G401 (cell line): ENCODE measurements at regions not wholly inside any gene's neighbourhood (a gene's known extent, or its start where the extent isn't known, plus 50 kb on each side); places are given as distances from the start of the nearest gene placed in this dataset.
A peak's percentile ranks its signal among the peaks of the same experiment; 100 is the strongest.

Experiments
- DNase-seq: peaks from one replicate; pipeline ENCODE4 v3.0.0-alpha.2; 2015; ENCODE audit warnings: low spot score
- in situ Hi-C: cut with HindIII; loops from 2 replicates; pipeline ENCODE4 v1.10.0; 2016; ENCODE audit warnings: low sequenced_read_pairs, mixed read lengths

GRCh38 chr1:201589186-201589585 lies 50.3 kb downstream of the NAV1 start:
- DNase-seq: no peak
- in situ Hi-C loops: no loop called here

- no peak for DNase-seq
- in situ Hi-C loops: no loop called here
Measured at GRCh38 chr1:201590474-201590873, 51.5 kb downstream of the NAV1 start.

- DNase-seq: no peak
- in situ Hi-C loops: no loop called here
Measured at GRCh38 chr1:201591348-201591747, 52.4 kb downstream of the NAV1 start.

- in situ Hi-C loops: no loop called here
- no peak for DNase-seq
Measured at GRCh38 chr1:201591981-201592380, 53.1 kb downstream of the NAV1 start.

- no peak for DNase-seq
- in situ Hi-C loops: no loop called here
Measured at GRCh38 chr1:201593200-201593921, 54.4 kb downstream of the NAV1 start.

GRCh38 chr1:201594575-201595245 lies 55.8 kb downstream of the NAV1 start:
- in situ Hi-C loops: no loop called here
- DNase-seq: no peak

GRCh38 chr1:201595381-201595780 lies 56.5 kb downstream of the NAV1 start:
- DNase-seq: no peak
- in situ Hi-C loops: no loop called here

GRCh38 chr1:201596101-201596868 lies 57.4 kb downstream of the NAV1 start:
- DNase-seq: no peak
- in situ Hi-C loops: no loop called here

GRCh38 chr1:201597551-201598230 lies 58.8 kb downstream of the NAV1 start:
- in situ Hi-C loops: no loop called here
- DNase-seq: peak; percentile 83

- in situ Hi-C loops: no loop called here
- no peak for DNase-seq
Measured at GRCh38 chr1:201598396-201598795, 59.5 kb downstream of the NAV1 start.

- in situ Hi-C loops: no loop called here
- DNase-seq: no peak
Measured at GRCh38 chr1:201598973-201599372, 60.0 kb downstream of the NAV1 start.

GRCh38 chr1:201599548-201599947 lies 60.6 kb downstream of the NAV1 start:
- in situ Hi-C loops: no loop called here
- no peak for DNase-seq

- in situ Hi-C loops: no loop called here
- no peak for DNase-seq
Measured at GRCh38 chr1:201602413-201603265, 63.7 kb downstream of the NAV1 start.

GRCh38 chr1:201603613-201604232 lies 64.8 kb downstream of the NAV1 start:
- no peak for DNase-seq
- in situ Hi-C loops: no loop called here

GRCh38 chr1:201605385-201606010 lies 66.6 kb downstream of the NAV1 start:
- no peak for DNase-seq
- in situ Hi-C loops: no loop called here

GRCh38 chr1:201606096-201606495 lies 67.2 kb downstream of the NAV1 start:
- in situ Hi-C loops: no loop called here
- DNase-seq: no peak

- DNase-seq: no peak
- in situ Hi-C loops: no loop called here
Measured at GRCh38 chr1:201606623-201607022, 67.7 kb downstream of the NAV1 start.
